ENCODE measurements at regions not wholly inside any gene's neighbourhood (a gene's known extent, or its start where the extent isn't known, plus 50 kb on each side); places are given as distances from the start of the nearest gene placed in this dataset.

DNA sequence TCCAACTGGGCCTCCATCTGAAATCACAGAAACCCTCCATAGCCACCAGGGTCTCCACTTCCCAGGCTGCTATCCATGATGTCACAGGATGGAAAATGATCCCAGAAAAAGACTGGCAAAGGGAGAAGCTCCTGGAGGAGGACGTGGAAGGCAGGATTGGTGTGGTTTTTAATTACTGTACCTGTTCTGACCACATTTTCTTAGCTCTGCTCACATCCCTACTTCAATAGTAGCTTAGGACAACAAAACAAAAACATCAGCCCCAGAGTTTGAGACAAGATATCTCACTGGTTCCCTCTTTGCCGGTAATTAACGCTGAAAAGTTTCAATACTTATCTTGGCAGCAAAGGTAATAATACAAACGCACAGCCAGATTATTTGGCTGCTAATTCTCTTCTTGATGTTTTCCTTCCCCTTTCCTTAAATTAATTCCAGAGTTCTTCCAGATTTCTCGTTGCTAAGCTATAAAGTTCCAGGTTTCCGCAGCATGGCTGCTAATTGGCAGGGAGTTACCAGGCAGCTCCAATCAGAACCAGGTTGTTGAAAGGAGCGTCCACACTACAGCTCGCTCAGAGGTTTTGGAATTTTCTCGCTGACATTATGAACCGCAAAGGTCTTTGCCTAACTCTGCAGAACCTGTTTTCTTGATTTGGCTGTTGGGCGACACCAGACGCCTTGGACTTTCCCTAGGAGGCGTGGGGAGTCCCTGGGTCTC is 263.4 kb downstream of the MRTFB start:
- DNase-seq = no peak

DNA sequence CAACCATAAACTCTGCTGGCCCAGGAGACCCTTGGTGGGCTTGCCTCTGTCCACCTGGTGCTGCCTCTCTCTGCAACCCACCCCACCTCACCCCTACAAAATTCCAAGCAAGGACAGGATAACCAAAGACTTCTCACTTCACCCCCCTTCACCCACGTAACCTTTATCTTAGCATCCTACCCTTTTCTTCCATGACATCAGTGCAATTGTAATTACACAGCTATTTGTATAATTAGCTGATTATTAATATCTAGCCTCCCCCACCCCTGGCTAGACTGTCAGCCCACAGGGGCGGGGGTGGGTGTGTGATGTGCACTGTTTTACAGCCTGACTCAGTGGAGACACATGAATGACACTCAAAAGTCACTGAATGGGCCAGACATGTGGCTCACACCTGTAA is 262.2 kb downstream of the MRTFB start:
- DNase-seq = no peak

DNA sequence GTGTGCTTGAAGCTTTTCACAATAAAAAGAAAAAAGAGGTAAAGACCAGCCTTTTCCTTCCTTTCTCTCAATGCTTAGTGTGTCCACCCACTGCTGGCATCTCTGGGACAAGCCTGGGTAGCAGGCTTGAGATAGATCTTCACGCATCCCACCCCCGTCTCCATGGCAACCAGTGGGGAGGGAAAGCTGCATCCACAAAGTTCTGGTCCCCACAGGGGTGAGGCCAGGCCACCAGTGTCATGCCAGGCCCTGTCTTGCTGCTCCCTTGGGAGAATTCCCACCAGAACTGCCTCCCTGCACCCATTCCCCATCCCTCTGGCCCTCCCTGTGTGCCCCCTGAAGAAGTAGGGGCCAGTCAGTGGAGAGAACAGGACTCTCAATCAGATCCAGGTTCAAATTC is 259.9 kb downstream of the MRTFB start:
- no peak for DNase-seq

DNA sequence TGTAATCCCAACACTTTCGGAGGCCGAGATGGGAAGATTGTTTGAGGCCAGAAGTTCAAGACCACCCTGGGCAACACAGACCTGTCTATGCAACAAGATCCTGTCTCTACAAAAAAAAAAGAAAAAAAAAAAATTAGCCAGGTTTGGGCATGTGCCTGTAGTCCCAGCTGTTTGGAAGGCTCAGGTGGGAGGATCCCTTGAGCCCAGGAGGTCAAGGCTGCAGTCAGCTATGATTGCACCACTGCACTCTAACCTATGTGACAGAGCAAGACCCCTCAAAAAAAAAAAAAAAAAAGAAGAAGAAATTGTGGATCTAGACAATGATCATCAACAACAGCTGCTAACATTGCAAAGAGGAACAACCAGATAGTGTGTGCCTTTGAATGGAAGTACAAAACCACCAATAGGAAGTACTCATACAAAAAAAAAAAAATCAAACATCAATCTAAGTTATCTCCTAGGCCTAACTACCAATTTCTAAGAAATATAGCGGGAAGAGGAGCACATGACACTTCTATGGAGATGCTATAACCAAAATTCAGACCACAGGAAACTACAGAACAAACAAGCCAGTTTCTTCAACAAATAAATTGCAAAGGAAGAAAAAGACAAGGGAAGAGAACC is 258.7 kb downstream of the MRTFB start:
- DNase-seq = no peak

DNA sequence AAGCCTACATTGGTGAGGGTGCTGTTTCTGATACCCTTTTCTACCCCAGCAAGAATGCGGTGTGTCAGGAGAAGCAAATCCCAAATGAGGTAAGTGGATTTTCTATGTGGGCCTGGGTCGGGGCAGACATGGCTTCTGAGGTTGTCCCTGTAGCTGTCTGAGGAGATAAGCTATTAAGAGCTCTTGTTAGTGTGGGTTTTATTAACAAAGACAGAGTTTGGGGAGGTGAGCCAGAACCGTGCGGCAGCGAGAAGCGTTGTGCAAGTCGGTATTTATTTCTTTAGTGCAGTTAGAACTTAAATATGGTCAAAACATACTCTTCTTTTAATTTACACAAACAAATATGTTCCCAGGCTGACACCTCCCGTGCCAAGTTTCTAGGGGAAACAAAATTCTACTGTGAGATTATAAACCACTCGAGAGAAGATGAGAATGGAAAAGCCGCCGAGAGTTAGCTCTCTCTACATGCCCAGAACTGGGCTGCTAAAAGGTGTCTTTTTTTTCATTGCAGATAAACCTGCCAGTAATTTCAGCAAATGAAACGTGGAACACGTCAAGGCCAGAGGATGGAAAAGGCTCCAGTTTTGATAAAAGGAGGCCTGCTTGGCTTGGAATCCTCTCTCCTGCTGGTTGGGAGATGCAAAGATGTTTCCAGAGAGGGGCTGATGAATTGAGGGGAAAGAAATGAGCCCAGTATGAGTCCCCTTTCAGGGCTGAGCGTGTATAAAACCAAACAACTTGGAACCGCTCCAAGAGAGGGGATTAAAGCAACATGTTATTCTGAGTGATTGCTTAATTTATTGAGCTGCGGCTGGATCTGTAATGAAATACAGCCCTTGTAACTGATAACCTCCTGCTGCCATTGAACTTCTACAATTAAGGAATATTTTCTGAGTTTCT is 254.6 kb downstream of the MRTFB start:
- no peak for DNase-seq

DNA sequence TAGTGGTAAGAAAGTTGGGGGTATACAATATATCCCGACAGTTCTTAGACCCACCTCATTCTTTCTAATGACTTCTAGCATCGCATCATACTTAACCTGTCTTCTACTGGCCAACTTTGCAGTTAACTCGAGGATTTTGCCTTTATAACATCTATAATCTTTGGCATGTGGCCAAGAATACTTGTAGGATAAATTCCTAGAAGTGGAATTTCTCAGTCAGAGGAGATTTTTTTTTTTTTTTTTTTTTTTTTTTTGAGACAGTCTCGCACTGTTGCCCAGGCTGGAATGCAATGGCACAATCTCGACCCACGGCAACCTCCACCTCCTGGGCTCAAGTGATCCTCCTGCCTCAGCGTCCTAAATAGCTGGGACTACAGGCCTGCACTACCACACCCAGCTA is 253.5 kb downstream of the MRTFB start:
- no peak for DNase-seq

DNA sequence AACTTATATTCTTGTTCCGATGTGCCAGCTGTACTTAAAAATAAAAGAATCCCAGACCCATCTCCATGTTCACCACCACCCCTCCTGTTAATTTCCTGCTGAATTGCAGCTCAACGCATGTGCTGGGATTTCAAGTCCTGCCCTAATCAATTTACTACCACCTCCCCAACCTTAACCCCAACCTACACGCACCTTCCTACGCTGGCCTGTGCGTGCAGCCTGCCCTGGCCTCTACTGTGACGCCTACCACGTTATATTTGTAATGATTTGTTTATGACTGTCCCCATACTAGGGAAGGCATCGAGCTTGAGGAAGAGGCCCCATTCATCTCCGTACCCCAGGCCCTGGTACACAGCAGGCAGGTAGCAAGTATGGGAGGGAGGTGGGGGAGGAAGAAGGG is 251.1 kb downstream of the MRTFB start:
- no peak for DNase-seq

DNA sequence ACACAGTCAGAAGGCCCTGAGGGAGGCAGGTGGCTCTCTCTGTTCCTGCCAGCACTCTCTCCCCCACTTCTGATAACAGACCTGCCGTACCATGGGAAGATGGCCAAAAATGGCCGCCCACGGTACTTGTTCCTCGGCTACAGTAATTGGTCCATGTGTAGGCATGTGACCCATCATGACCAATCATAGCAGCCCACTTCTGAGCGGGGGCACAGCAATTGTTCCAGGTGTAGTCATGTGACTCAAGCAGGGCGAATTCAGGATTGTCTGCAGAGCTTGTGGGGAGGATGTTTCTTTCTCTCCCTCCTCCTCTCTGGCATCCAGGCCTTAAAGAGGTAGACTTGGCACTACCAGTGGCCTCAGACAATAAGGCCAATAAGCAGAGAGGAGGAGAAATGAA is 250.4 kb downstream of the MRTFB start:
- DNase-seq = no peak

DNA sequence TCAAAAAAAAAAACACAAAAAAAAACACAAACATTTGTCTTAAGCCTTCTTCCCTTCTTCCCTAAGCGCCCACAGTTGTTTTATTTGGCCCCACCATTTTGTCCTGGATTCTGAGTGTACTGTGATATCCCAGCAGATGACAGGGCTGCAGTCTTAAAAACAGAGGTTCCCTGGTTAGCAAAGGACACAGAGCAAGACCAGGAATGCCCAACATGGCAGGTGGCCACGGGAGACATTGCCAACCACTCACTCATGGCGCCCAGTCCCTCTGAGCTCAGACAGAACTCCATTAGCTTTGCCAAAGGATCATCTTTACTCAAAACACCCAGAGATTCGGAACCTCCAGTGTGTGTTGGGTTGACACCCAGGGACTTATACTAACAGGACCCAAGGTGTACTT is 249.3 kb downstream of the MRTFB start:
- no peak for DNase-seq
